ENCODE measurements at regions not wholly inside any gene's neighbourhood (a gene's known extent, or its start where the extent isn't known, plus 50 kb on each side); places are given as distances from the start of the nearest gene placed in this dataset.

GRCh38 chr20:16939051-16939450 is 190.9 kb downstream of the OTOR start:
- TF ChIP-seq CTCF (IDR thresholded peaks at IDR 0.05; ENCODE audit: low read depth, low read length, missing control alignments), result no peak
- in situ Hi-C loops (cut with HindIII; ENCODE audit: low pct_ligation_motif_present, low sequenced_read_pairs), result no loop called here
- no peak overlapping the region for H3K4me3 ChIP-seq (ENCODE audit: low read depth, low read length)
- no peaks in the 10 kb centered on the region for H3K27me3 ChIP-seq (replicated peaks)
- DNase-seq, result no peak
- no peak overlapping the region for H3K27ac ChIP-seq
- no peaks in the 10 kb centered on the region for H3K36me3 ChIP-seq (replicated peaks)

- Histone ChIP-seq H3K27me3 (replicated peaks) (no peaks in the 10 kb centered on the region), H3K36me3 (replicated peaks) (no peaks in the 10 kb centered on the region), H3K27ac (no peak overlapping the region), H3K4me3 (ENCODE audit: low read depth, low read length) (no peak overlapping the region)
- no peak for DNase-seq
- in situ Hi-C loops (cut with HindIII; ENCODE audit: low pct_ligation_motif_present, low sequenced_read_pairs), result no loop called here
- TF ChIP-seq CTCF (IDR thresholded peaks at IDR 0.05; ENCODE audit: low read depth, low read length, missing control alignments), result no peak
Measured at GRCh38 chr20:16940701-16941100, 192.5 kb downstream of the OTOR start.

GRCh38 chr20:16942051-16942450 is 193.9 kb downstream of the OTOR start:
- DNase-seq, result no peak
- in situ Hi-C loops (cut with HindIII; ENCODE audit: low pct_ligation_motif_present, low sequenced_read_pairs), result no loop called here
- no peak overlapping the region for H3K27ac ChIP-seq
- no peaks in the 10 kb centered on the region for H3K27me3 ChIP-seq (replicated peaks)
- no peak overlapping the region for H3K4me3 ChIP-seq (ENCODE audit: low read depth, low read length)
- no peak for TF ChIP-seq CTCF (IDR thresholded peaks at IDR 0.05; ENCODE audit: low read depth, low read length, missing control alignments)
- H3K36me3 ChIP-seq (replicated peaks), result no peaks in the 10 kb centered on the region

DNA sequence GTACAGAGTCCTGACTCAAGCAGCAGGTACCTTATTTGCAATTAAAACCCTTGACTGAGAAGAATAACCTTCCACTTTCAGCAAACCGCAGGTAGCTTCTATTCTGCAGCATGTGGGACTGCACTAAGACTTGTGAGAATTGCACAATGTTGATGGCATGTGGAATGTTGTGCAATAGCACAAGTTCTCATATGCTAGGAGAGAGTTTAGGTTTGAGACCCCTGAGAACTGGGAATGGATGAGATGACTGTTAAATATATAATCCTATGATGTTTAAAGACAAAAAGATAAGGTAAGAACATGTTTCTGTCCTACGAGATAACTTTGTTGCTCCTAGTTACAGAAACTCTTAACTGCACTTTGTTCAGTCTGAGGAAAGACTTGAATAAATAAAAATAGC is 194.6 kb downstream of the OTOR start:
- Histone ChIP-seq H3K27ac (no peak overlapping the region), H3K36me3 (replicated peaks) (no peaks in the 10 kb centered on the region), H3K4me3 (ENCODE audit: low read depth, low read length) (no peak overlapping the region), H3K27me3 (replicated peaks) (no peaks in the 10 kb centered on the region)
- no peak for DNase-seq
- no peak for TF ChIP-seq CTCF (IDR thresholded peaks at IDR 0.05; ENCODE audit: low read depth, low read length, missing control alignments)
- in situ Hi-C loops (cut with HindIII; ENCODE audit: low pct_ligation_motif_present, low sequenced_read_pairs), result no loop called here

DNA sequence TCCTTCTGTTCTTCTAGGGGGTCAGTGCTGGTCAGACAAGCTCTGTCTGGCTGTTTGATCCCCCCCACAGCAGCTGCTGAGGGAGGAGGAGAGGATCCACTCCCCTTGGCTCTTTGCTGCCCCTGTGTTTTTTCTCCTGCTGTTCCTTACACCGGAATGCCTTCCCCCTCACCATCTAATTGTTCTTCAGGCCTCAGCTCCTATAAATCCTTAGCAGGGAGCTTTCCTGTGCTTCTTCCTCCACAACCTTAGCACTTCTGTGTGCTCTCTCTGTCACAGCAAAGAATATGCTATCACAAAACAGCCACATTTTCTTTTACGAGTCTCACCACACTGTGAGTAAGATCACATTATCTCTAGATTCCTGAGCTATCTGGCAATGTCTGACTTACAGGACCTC is 196.6 kb downstream of the OTOR start:
- Histone ChIP-seq H3K27me3 (replicated peaks) (no peaks in the 10 kb centered on the region), H3K27ac (no peak overlapping the region), H3K4me3 (ENCODE audit: low read depth, low read length) (no peak overlapping the region), H3K36me3 (replicated peaks) (no peaks in the 10 kb centered on the region)
- no peak for DNase-seq
- TF ChIP-seq CTCF (IDR thresholded peaks at IDR 0.05; ENCODE audit: low read depth, low read length, missing control alignments), result no peak
- in situ Hi-C loops (cut with HindIII; ENCODE audit: low pct_ligation_motif_present, low sequenced_read_pairs), result no loop called here

DNA sequence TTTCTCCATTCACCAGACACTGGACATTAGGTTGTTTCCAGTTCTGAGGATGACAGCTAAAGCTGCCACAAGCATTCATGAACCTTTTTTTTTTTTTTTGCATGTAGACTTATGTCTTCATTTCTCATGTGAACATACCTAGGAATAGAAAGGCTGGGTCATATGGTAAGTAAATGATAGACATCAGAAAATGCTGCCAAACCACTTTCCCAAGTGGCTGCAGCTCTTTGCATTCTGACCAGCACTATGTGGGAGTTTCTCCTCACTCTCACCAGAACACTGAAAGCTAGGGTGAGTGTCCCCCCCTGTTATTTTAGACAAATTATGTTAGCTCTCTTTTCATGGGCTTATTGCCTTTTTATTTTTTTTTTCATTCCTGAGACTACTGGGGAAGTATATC is 197.5 kb downstream of the OTOR start:
- Histone ChIP-seq H3K27ac (no peak overlapping the region), H3K27me3 (replicated peaks) (no peaks in the 10 kb centered on the region), H3K36me3 (replicated peaks) (no peaks in the 10 kb centered on the region), H3K4me3 (ENCODE audit: low read depth, low read length) (no peak overlapping the region)
- in situ Hi-C loops (cut with HindIII; ENCODE audit: low pct_ligation_motif_present, low sequenced_read_pairs), result no loop called here
- no peak for DNase-seq
- no peak for TF ChIP-seq CTCF (IDR thresholded peaks at IDR 0.05; ENCODE audit: low read depth, low read length, missing control alignments)

Data from brain microvascular endothelial cell (primary cell).